ENCODE measurements at regions not wholly inside any gene's neighbourhood (a gene's known extent, or its start where the extent isn't known, plus 50 kb on each side); places are given as distances from the start of the nearest gene placed in this dataset.
"Not testable (repeated sequence)": the region's sequence is repeated elsewhere in the genome, so short reads cannot be mapped to it uniquely, and the experiment has no call there.

DNA sequence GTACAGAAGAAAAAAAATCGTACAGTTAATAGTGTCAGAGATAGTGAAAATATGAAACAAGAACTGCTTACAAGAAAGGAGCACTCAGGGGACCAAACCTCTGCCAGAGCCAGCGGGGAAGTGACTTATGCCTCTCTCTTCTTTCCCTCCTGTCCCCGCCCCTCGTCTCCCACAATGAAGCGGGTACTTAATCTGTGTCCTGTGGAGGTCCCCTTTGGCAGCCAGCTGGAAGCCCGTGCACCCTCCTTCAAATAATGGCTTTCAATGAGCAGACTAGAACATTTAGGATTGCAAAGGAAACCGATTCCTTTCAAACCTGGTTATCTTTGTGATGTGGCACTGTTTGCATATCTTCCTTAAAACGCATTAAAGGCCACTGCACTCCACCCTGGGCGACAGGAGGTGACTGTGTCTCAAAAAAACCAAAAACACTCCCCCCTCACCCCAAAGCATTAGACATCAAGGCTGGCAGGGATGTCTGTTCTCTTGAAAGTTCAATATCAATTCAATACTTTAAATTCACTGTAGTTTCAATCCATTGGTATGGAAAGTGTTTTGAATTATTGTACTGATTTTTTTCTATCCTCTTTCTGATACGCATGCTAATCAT is 51.7 kb downstream of the PPIAL4C start:
- not testable (repeated sequence) for DNase-seq (ENCODE audit: low spot score)

DNA sequence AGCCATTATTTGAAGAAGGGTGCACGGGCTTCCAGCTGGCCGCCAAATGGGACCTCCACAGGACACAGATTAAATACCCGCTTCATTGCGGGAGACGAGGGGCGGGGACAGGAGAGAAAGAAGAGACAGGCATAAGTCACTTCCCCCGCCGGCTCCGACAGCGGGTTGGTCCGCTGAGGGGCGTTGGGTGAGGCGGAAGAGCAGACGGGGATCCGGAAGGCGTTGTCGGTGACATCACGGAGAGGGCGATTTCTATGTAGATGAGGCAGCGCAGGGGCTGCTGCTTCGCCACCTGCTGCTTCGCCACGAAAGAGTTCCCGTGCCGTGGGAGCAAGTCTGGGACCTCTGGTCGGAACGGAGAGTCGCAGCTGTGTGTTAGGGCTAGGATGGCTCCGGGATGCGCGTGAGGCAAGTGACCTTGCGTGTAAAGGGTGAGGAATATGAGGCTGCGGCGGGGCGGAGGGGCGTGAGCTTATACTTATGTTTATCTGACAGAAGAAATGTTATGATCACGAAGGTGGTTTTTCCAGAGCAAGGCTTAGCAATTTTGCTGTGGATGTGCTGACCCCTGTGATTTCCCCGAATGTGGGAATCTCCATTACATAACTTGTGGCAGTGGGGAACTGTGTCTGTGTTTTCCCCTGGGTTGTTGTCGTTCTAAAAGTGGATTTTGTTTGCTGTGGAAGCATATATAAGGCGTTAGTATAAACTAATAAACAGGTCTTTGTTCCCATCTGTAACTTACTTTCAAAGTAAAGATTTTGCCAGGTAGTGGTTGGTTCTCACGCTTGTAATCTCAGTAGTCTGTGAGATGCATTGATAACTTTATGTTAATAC is 52.9 kb downstream of the PPIAL4C start:
- DNase-seq (ENCODE audit: low spot score) = not testable (repeated sequence)

DNA sequence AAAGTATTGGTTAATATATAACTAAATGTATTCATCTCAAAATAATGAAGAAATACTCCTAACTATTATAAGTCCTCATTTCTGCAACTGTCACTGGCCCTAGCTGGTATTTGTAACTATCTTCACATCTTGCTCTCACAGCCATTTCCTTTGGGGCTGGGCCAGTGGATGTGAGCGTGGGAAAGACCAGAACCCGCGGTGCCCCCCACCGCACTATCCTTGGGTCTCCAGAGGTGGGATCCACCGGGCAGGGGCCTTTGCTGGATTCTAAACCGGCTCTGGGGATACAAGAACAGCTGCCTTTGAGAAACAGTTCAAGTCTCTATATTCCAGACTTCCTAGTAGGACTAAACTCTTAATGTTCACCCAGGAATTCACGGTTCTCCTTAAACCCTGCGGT is 54.8 kb downstream of the PPIAL4C start:
- not testable (repeated sequence) for DNase-seq (ENCODE audit: low spot score)

DNA sequence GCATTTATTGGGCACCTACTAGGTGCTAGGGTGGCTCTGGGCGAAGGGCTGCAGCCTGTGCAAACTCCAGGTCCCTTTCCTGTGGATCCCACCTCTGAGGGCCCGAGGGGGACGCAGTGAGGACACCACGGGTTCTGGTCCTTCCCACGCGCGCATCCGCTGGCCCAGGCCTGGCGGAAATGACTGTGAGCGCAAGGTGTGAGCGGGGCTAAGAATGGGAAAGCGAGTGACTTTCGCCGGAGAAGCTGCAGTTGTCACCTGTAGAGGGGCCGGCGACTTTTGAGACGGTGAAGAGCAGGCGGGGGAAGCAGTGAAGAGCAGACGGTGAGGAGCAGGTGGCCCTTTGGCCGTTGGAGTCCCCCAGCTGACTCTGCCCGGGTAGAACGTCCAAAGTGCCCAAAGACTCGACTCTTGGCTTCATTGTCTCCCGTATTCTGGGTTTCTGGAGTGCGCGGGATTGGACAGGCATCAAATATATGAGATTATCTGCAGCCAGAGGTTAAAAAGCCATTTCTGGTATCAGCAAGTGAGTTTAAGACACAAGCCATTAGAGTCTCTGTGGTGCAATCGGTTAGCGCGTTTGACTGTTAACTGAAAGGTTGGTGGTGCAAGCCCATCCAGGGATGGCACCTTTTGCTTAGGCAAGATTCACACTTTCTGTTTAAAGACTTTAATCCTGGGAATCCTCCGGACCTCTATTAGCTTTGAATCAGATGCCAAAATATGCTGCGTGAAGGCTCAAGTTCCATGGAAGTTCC is 55.4 kb downstream of the PPIAL4C start:
- DNase-seq (ENCODE audit: low spot score) = not testable (repeated sequence)

DNA sequence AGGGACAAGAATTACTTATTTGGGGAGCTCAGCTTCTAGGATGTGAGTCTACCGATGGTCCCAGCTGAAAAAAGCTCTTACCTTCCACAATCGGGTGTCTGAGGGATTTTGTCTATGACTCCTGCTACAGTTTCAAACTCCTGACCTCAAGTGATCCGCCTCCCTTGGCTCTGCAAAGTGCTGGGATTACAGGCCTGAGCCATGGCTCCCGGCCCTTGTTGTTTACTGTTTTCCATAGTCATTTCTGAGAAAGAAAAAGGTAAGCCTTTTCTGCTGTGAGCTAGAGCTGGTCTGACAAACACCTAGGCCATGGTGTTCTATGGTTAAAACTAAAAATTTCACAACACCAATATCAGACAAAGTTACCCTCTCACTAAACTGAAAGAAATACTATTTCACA is 57.5 kb downstream of the PPIAL4C start:
- not testable (repeated sequence) for DNase-seq (ENCODE audit: low spot score)

DNA sequence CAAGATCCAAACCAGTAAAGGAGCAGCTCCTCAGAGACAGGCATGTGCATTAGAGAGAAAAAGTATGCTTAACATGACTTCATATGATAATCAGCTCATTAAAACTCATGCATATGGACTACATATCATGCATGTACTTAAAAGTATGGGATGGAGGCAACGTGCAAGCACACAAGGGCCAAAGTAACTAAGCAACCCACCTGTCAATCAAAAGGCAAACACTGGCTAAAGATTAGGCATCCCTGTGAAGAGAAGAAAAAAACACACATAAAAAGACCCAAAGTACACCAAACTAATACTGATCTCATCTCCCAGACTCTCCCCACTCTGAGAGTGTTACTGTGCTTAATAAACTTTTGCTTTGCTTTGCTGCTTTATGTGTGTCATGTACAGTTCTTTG is 61.2 kb downstream of the PPIAL4C start:
- DNase-seq (ENCODE audit: low spot score) = not testable (repeated sequence)

DNA sequence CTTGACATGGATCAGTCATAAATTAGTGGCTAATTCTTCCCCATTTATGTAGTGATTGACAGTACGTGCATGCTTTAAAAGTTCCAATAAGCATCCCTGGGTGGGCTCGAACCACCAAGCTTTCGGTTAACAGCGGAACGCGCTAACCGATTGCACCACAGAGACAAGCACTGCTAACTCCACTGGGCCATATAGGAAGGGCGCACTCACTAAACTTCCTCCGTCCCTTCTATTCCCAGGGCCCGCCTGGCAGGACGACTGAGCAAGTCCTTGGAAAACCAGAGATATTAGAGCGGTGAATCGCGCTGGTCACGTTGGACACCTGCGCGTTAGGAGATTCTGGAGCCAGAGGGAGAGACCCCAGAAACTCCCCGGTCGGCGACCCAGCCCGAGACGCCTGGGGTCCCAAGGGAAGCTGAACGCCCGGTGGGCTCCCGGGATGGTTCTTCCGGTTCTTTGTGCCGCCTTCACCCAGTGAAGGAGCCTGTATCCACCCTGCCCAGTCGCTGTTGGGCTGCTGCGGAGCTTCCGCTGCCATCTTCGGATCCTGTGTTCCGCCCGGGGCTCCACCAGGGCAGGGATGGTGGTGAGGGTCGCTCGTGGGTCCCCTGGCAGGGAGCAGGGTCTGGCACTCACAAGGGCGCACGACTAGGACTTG is 62.8 kb downstream of the PPIAL4C start:
- not testable (repeated sequence) for DNase-seq (ENCODE audit: low spot score)

DNA sequence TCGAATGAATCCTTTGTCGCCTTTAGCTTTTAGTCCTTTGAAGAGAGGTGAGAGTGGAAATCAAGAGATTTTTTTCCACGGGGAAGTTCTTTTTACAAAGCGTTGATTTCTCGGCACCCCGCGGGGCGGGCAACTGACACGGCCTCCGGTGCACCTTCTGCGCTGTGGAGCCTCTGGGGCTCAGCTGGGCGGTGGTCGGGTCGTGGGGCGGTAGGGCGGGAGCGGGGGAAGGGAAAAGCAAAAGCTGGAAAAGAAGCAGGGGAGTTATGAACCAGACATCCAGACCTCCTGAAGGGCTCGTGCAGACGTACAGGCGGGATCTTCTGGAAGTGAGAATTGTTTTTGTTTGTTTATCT is 63.3 kb downstream of the PPIAL4C start:
- DNase-seq (ENCODE audit: low spot score) = not testable (repeated sequence)

DNA sequence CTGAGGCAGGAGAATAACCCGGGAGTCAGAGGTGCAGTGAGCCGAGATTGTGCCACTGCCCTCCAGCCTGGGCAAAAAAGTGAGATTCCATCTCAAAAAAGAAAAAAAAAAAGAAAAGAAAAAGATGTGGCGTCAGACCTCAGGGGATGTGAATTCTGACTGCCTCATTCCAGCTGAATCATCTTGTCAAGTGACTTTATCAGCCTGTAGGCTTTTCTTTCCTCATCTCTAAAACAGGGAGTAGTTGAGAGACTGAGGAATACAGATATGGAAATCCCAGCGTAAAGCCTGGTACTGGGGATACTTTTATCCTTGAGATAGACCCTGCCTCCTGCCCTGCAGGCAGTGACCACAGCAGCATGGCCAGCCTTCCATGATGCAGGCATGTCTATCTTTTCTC is 74.1 kb downstream of the PPIAL4C start:
- not testable (repeated sequence) for DNase-seq (ENCODE audit: low spot score)

DNA sequence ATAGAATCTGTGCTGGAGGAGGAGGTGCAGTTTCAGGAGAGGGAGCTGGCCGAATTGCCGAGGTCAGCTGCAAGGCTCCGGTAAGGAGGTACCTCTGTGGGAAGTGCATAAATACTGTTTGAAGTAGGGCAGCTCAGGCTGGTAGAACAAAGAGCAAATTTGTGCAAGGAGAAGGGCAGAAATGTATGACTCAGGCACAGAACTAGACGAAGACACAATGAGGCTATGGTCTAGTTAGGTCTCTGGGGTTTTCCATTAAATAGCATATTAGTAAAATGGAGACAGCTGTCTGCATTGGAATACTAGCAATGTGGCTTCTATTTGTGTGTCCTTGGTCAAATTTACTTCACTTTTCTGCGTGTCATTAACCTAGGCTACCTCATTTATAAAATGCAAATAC is 74.5 kb downstream of the PPIAL4C start:
- not testable (repeated sequence) for DNase-seq (ENCODE audit: low spot score)

DNA sequence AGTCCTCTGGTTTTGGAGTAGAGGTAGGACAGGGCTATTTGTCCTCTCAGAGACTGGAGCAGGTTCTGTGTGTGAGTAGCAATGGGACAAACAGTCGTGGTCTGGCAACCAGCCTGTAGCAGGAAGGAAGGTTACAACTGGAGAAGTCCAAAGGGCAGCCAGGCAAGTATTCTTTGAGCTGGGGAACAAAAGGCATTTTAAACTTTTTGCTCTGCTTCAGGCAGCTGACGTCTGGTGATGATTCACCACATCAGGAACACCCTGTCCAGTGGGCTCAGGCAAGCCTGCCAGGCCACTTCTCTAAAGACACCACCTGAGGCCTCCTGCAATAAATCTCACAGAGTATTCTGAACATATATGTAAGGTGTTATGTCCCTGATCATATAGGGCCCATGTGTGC is 81.0 kb downstream of the PPIAL4C start:
- DNase-seq (ENCODE audit: low spot score) = not testable (repeated sequence)

DNA sequence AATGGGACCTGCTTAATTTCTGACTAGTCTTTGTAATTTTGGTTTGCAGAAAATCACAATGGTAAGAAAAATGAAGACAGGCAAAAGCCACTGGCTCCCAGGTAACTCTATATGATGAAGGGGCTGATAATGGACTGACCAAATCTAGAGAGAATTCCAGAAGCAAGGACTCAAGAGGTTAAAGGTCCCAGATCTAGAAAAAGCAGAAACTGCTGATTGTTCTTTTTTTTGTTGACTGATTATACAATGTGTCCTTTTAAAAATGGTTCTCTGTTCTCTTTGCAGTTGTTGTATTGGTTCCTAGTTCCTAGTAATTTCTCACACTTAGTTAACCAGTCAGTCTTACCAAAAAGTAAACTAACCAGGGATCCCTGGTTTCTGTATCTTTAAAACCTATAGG is 81.4 kb downstream of the PPIAL4C start:
- not testable (repeated sequence) for DNase-seq (ENCODE audit: low spot score)

DNA sequence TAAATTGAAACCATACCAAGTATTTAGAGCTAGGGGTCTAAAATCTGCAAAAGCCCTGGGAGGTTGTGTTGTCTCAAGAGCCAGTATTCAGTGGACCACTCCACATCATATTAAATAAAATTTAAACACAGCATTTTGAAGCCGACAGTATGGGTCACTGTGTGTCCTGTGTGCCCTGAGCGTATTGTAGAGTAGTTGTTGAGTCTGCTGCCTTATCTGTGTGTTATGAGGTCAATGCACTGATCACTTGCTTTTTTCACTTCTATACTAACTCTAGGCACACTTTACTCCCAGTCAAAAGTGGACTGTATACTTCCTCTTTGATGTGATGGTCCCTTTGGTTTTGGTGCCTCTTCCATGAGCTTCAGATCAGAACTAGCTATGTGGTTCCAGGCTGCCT is 81.9 kb downstream of the PPIAL4C start:
- not testable (repeated sequence) for DNase-seq (ENCODE audit: low spot score)

DNA sequence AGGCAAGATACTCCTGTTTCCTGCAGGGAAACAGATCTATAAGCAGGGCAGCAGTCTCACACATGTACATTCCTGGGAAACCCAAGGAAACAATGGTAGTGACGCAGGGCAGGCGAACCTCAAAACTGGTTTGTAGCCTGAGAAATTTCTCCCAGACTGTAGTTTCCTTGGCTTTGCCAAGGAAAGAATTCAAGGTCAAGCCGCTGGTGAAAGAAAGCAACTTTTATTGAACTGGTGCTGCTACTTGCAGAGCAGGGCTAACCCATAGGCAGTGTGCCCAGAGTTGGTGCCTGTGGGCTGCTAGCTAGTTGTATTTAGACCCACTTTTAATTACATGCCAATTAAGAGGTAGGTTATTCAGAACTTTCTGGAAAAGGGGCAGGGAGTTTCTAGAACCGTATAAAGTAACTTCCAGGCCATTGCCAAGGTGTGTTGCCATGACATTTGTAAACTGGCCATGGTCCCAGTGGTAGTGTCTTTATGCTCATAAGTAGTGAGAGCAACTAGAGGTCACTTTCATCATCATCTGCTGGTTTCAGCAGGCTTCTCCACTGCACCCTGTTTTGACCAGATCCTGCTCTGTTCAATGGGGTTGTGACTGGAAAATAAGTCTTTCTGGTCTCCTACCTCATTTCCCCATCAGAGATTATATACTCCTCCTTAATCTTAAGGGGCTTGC is 89.7 kb downstream of the PPIAL4C start:
- DNase-seq (ENCODE audit: low spot score) = not testable (repeated sequence)

DNA sequence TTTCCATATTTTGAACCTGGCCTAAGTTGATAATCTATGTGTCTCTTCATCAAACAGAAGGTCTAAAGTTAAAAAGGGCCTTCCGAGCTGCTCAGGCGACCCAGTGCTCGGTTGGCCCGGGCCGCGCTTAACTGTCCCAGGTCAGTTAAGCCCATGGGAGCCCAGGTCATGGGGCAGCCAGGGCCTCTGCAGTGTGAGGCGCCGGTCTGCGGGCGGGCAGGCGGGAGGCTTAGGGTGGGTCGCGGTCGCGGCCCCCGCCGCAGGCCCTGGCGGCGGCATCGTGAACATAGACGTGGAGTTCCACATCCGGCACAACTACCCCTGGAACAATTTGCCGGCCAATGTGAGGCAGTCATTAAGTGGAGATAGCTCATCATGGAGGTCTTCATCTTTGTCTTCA is 91.3 kb downstream of the PPIAL4C start:
- not testable (repeated sequence) for DNase-seq (ENCODE audit: low spot score)

DNA sequence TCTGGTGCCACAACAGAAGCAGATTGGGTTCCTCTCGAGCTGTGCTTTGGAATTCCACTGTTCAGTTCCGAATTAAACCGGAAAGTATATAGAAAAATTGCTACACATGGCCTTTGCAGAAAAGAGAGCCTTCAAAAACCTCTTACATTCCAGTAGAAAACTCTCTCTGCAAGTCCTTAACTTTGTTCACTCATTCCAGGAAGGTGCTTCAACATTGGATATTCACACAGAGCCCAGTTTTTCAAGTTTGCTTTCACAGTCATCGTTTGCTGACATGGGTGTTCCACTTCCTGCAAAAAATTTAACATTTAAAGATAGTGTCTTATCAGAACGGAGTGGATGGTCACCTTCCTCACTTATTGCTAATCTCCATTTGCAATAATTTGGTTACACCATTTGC is 93.7 kb downstream of the PPIAL4C start:
- DNase-seq (ENCODE audit: low spot score) = not testable (repeated sequence)

DNA sequence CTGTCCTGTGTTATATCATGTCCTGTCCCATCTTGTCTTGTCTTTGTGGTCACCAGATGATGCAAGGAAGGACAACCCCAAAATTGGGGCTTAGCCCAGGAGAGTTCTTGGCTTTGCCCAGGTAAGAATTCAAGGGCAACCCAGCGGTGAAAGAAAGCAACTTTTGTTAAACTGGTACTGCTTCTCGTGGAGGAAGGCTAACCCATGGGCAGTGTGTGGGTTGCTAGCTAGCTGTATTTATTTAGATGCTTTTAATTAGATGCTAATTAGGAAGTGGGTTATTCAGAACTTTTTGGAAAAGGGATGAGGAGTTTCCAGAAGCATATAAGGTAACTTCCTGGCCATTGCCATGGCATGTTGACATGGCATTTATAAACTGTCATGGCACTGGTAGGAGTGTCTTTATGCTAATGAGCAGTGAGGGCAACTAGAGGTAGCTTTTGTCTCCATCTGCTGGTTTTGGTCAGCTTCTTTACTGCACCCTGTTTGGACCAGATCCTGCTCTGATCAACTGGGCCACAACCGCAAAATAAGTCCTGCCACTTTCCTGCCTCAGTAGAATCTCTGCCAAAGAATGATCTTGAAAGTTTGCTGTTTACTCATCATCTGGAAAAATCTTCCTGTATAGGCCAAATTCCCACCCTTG is 95.8 kb upstream of the FCGR1A start:
- DNase-seq (ENCODE audit: low spot score) = not testable (repeated sequence)

DNA sequence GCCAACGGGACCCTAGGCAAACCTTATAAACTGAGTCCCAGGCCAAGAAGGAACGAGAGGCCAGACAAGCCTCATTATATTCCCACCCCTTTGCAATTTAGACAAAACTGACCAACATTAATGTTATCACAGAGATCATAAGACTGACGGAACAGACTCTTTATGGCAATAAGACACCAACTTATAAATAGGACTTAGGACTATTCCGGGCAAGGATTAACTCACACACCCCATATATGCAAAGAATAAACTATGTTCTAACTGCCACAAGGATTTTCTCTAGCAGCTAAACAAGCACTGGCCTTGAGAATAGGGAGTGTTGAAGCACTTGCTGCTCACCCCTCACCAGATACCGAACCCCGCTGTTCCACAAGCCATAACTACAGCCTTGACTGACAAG is 91.1 kb upstream of the FCGR1A start:
- DNase-seq (ENCODE audit: low spot score) = not testable (repeated sequence)

DNA sequence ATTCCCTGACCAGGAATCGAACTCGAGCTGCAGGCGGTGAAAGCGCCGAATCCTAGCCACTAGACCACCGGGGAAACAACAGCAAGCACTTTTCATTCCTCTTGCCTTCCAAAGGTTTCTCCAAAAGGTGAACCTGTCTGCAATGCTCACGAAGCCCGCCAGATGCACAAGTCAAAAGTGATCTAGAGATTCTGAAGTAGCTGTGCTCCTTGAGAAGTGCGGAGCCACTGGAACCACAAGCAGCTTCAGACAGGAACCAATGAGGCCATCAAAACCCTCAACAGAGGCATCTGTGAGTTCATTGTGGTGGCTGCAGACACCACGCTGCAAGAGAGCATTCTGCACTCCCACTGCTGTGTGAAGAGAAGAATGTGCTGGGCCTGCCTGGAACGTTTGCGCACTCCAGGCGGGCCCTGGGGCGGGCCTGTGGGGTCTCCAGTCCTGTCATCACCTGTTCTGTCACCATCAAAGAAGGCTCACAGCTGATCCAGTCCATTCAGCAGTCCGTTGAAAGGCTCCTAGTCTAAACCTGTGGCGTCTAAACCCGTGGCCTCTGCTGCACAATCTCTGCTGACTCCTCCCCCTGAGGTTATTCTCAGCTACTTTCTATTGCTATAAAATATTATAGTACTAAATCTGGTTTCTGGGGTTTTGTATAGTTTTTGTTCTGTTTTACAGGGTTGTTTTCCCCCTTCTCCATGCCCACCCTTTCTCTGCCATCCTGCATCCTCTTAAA is 89.5 kb upstream of the FCGR1A start:
- DNase-seq (ENCODE audit: low spot score) = not testable (repeated sequence)

DNA sequence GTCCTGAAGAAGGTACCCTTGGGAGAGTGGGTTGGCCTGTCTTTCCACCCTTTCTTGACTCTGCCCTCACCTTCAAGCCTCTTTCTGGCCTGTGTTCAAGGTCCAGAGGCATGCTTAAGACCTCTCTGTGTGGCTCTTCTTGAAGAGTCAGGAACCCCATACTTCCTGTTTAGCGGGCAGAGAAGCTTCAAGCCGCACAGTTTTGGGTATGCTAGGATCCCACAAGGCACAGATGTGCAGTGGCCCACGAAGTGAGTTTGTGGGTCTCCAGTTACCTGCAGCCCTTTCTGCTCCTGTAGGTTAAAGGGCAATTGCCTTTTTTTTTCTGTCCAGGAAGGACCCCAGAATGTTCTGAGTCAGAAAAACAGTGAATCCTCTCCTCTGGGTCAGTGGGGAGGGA is 87.4 kb upstream of the FCGR1A start:
- not testable (repeated sequence) for DNase-seq (ENCODE audit: low spot score)

Data from HuH-7.5 (cell line).